ENCODE measurements at regions not wholly inside any gene's neighbourhood (a gene's known extent, or its start where the extent isn't known, plus 50 kb on each side); places are given as distances from the start of the nearest gene placed in this dataset.

GRCh38 chr5:102690910-102691309, 64.2 kb upstream of the PAM start:
- TF ChIP-seq CTCF (IDR thresholded peaks at IDR 0.05) (no peak), POLR2A (IDR thresholded peaks at IDR 0.05) (no peak)
